IPS-15b (cell line): ENCODE measurements at regions not wholly inside any gene's neighbourhood (a gene's known extent, or its start where the extent isn't known, plus 50 kb on each side); places are given as distances from the start of the nearest gene placed in this dataset.

Experiments used
- H3K27me3 ChIP-seq: one replicate; pipeline ENCODE4 v1.6.1; 2013; ENCODE audit warnings: low read length; ENCODE audit not compliant: control insufficient read depth, insufficient read depth
- H3K36me3 ChIP-seq: one replicate; pipeline ENCODE4 v1.6.1; 2013; ENCODE audit warnings: low read length; ENCODE audit not compliant: control insufficient read depth, insufficient read depth
- H3K4me1 ChIP-seq: one replicate; pipeline ENCODE4 v1.6.1; 2013; ENCODE audit warnings: mild to moderate bottlenecking, low read length; ENCODE audit not compliant: control insufficient read depth, insufficient read depth
- H3K4me3 ChIP-seq: one replicate; pipeline ENCODE4 v1.5.1; 2013; ENCODE audit warnings: low read depth, low read length
- H3K9ac ChIP-seq: one replicate; pipeline ENCODE4 v1.6.1; 2013; ENCODE audit warnings: low read depth, mild to moderate bottlenecking, low read length
- H3K9me3 ChIP-seq: one replicate; pipeline ENCODE4 v1.6.1; 2013; ENCODE audit warnings: mild to moderate bottlenecking, low read length; ENCODE audit not compliant: control insufficient read depth, insufficient read depth

GRCh38 chr5:7078901-7079300, 317.0 kb upstream of the ADCY2 start:
- no peaks in the 10 kb centered on the region for H3K27me3 ChIP-seq
- peaks cover 14% of the 10 kb centered on the region for H3K4me1 ChIP-seq

DNA sequence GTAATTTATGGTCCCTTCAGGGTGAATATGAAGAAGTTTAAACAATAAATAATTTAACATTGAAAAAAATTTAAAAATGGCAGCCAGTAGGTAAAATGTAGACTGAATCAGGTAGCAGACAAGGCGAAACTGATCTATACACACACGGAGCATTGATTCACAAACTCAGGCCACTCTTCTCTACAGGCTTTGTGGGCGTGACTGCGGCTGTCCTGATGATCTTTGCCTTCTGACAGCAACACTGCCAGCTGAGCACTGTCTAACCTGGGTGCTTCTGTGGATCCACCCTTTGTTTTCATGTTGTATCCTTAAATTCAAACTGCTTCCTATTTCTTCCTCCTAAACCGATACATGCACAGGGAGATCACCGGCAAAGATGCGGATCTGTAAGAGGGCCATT, 315.4 kb upstream of the ADCY2 start:
- H3K4me3 ChIP-seq: no peak overlapping the region
- H3K9ac ChIP-seq: no peak overlapping the region
- peaks cover 14% of the 10 kb centered on the region for H3K4me1 ChIP-seq
- H3K27me3 ChIP-seq: no peaks in the 10 kb centered on the region
- no peaks in the 10 kb centered on the region for H3K9me3 ChIP-seq
- H3K36me3 ChIP-seq: no peaks in the 10 kb centered on the region

More at GRCh38 chr5:7078901-7079300, 317.0 kb upstream of the ADCY2 start:
- no peaks in the 10 kb centered on the region for H3K9me3 ChIP-seq
- H3K36me3 ChIP-seq: no peaks in the 10 kb centered on the region
- H3K4me3 ChIP-seq: no peak overlapping the region
- H3K9ac ChIP-seq: no peak overlapping the region

- H3K27me3 ChIP-seq: no peaks in the 10 kb centered on the region
- no peaks in the 10 kb centered on the region for H3K4me1 ChIP-seq
- H3K9ac ChIP-seq: no peak overlapping the region
Observed at GRCh38 chr5:7087719-7088297, 308.1 kb upstream of the ADCY2 start.

DNA sequence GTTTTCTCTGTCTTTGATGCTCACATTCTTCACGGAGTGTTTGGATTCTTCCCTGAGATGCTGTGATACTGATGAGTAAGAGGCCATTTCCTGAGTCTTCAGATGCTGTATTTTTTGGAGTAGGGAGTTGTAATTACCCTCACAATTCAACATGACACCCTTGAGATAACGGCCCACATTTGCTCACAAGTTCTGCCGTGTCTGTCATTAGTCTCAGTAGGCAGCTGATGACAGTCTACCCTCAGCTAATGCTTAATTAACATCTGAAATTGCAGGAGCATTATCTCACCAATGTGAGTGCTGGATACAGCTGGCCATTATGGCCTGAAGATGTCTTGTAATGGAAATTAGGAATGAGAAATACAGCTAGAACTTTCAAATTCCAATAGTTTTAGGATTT, 307.1 kb upstream of the ADCY2 start:
- H3K9ac ChIP-seq: no peak overlapping the region
- no peak overlapping the region for H3K4me3 ChIP-seq
- H3K36me3 ChIP-seq: no peaks in the 10 kb centered on the region
- H3K4me1 ChIP-seq: no peaks in the 10 kb centered on the region
- no peaks in the 10 kb centered on the region for H3K9me3 ChIP-seq
- no peaks in the 10 kb centered on the region for H3K27me3 ChIP-seq

More at GRCh38 chr5:7087719-7088297, 308.1 kb upstream of the ADCY2 start:
- Histone ChIP-seq H3K4me3 (no peak overlapping the region), H3K36me3 (no peaks in the 10 kb centered on the region), H3K9me3 (no peaks in the 10 kb centered on the region)

GRCh38 chr5:7094626-7095025, 301.3 kb upstream of the ADCY2 start:
- no peak overlapping the region for H3K4me3 ChIP-seq
- H3K36me3 ChIP-seq: no peaks in the 10 kb centered on the region
- no peaks in the 10 kb centered on the region for H3K9me3 ChIP-seq
- no peak overlapping the region for H3K9ac ChIP-seq
- no peaks in the 10 kb centered on the region for H3K4me1 ChIP-seq
- no peaks in the 10 kb centered on the region for H3K27me3 ChIP-seq

GRCh38 chr5:7096294-7096693, 299.6 kb upstream of the ADCY2 start:
- Histone ChIP-seq H3K4me3 (no peak overlapping the region), H3K9ac (no peak overlapping the region), H3K36me3 (no peaks in the 10 kb centered on the region), H3K27me3 (no peaks in the 10 kb centered on the region), H3K9me3 (no peaks in the 10 kb centered on the region), H3K4me1 (no peaks in the 10 kb centered on the region)

DNA sequence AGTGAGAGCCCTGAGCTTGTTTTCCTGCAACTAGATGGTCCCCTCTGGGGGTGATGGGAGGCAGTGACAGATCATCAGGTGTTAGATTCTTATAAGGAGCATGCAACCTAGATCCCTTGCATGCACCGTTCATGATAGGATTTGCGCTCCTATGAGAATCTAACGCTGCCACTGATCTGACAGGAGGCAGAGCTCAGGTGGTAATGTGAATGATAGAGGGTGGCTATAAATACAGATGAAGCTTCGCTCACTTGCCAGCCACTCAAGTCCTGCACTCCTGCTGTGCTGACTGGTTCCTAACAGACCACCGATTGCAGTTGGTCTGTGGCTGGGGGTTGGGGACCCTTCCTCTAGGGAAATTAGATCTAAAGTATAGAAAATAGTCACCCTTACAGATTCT, 290.6 kb upstream of the ADCY2 start:
- no peak overlapping the region for H3K9ac ChIP-seq
- H3K27me3 ChIP-seq: no peaks in the 10 kb centered on the region
- no peaks in the 10 kb centered on the region for H3K36me3 ChIP-seq
- H3K4me3 ChIP-seq: no peak overlapping the region
- no peaks in the 10 kb centered on the region for H3K4me1 ChIP-seq
- no peaks in the 10 kb centered on the region for H3K9me3 ChIP-seq

DNA sequence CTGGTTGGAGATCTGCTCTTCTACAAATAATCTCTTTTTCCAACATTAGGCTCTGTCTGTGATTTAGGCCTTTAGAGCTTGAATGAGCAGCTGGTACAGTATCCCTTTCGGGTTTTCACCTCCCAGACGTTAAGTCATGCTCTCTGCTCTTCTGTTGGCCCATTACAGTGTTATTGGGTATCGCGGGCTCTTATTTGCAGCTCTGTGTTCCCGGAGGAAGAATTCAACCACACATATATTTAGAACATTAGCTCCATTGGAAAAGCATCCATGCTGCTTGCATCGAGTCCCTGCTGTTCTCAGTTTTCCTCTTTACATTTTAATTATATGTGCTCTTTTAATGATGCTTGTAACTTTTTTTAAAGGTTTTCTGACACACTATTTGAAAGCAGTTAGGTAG, 278.0 kb upstream of the ADCY2 start:
- H3K36me3 ChIP-seq: no peaks in the 10 kb centered on the region
- no peak overlapping the region for H3K9ac ChIP-seq
- no peaks in the 10 kb centered on the region for H3K4me1 ChIP-seq
- no peaks in the 10 kb centered on the region for H3K27me3 ChIP-seq
- H3K9me3 ChIP-seq: no peaks in the 10 kb centered on the region
- H3K4me3 ChIP-seq: no peak overlapping the region

- no peak overlapping the region for H3K9ac ChIP-seq
- H3K36me3 ChIP-seq: no peaks in the 10 kb centered on the region
- no peaks in the 10 kb centered on the region for H3K4me1 ChIP-seq
- no peaks in the 10 kb centered on the region for H3K9me3 ChIP-seq
- no peaks in the 10 kb centered on the region for H3K27me3 ChIP-seq
- H3K4me3 ChIP-seq: no peak overlapping the region
Observed at GRCh38 chr5:7131680-7132079, 264.3 kb upstream of the ADCY2 start.

DNA sequence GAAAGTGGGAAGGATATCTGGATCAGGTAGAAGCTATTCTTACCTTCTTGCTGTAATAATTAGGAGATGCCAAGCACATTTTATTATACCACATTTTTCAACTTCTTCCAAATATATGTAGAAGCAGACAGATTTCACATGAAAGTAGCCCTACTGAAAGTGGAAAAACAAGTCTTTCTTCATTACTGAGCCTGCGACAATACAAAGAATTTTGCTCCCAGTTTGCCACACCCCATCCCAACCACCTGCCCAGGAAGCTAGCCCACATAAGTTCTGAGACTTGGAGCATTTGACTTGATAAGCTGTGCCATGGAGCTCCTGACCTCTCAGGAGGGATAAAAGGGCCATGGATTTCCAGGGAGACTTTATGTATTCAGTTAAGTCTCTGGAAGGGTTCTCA, 249.1 kb upstream of the ADCY2 start:
- no peaks in the 10 kb centered on the region for H3K4me1 ChIP-seq
- H3K4me3 ChIP-seq: no peak overlapping the region
- H3K27me3 ChIP-seq: no peaks in the 10 kb centered on the region

GRCh38 chr5:7157083-7157482, 238.9 kb upstream of the ADCY2 start:
- Histone ChIP-seq H3K36me3 (no peaks in the 10 kb centered on the region), H3K9me3 (no peaks in the 10 kb centered on the region), H3K27me3 (no peaks in the 10 kb centered on the region), H3K4me1 (no peaks in the 10 kb centered on the region), H3K4me3 (no peak overlapping the region), H3K9ac (no peak overlapping the region)

More for the DNA sequence above, 249.1 kb upstream of the ADCY2 start:
- Histone ChIP-seq H3K9me3 (no peaks in the 10 kb centered on the region), H3K36me3 (no peaks in the 10 kb centered on the region), H3K9ac (no peak overlapping the region)

DNA sequence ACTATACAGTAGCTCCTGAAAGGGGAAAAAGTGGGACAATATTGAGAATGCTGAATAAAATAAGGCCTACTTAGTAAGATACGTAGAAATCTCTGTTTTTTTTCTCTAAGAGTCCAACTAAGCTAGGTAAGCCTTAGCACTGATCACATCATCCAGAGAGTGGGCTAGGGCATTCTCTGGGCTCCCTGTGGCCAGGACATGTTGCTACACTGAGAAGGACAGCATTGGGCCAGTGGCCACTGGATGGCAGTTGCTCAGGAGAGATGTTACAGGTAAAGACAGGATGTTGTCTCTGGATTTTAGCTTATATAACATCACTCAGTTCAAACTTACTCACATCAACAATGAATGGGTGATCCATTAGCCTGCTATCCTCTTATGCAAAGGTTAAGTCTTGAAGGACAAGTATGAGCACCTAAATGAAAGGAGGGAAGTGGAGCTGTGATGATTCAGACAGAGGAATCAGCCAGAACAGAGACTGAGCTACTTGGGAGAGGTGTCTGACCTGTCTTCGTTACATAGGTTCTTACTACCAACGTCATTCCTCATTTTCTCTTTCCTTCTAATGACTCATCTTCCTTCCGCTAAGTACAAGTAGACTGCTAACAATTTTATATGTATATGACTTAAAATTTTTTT, 226.6 kb upstream of the ADCY2 start:
- Histone ChIP-seq H3K4me3 (no peak overlapping the region), H3K27me3 (no peaks in the 10 kb centered on the region), H3K36me3 (no peaks in the 10 kb centered on the region), H3K9ac (no peak overlapping the region), H3K4me1 (peaks cover 2% of the 10 kb centered on the region), H3K9me3 (no peaks in the 10 kb centered on the region)
